Stimulated activated CD8-positive, alpha-beta memory T cell treated with anti-CD3 and anti-CD28 coated beads, Interleukin-15, amount 100 ng/mL, for 48 hours (primary cell): ENCODE measurements at regions not wholly inside any gene's neighbourhood (a gene's known extent, or its start where the extent isn't known, plus 50 kb on each side); places are given as distances from the start of the nearest gene placed in this dataset.
"Not testable (repeated sequence)": the region's sequence is repeated elsewhere in the genome, so short reads cannot be mapped to it uniquely, and the experiment has no call there.

Experiments
- DNase-seq, 2 donors: peaks; one replicate each; pipeline ENCODE4 v3.0.0-alpha.2; 2020; ENCODE audit warnings: low read depth in 2 of 2

DNA sequence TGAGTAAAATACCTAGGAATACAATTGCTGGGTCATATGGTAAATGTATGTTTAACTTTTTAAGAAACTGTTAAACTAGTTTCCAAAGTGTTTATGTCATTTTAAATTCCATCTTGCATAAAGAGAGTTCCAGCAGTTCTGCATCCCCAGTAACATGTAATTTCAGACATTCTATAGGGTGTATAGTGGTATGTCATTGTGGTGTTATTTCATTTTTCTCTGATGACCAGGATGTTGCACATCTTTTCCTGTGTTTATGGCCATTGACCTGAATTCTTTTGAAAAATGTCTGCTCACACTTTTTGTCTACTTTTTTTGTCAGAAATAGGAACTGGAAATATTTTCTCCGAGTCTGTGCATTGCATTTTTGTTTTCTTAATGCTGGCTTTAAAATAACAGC, 128.9 kb downstream of the TMEM200A start:
- no peak for DNase-seq

- DNase-seq, result no peak
Observed at GRCh38 chr6:130500693-130501092, 134.9 kb downstream of the TMEM200A start.

DNA sequence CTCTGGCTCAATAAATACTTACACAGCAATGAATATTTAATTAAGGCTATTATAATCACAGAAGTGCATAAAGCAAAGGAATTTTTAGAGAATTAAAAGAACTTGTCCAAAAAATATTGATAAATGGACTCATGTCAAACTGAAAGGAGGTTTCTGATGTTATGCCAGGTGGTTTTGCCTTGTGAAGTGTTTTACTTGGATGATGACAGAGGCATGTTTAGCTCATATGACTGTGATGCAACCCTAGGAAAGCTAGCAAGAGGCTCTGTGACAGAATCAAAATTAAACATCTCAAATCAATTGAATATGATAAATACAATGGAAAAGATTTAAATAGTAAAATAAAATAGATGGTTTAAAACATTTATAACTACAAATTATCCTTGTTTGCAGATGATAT, 137.3 kb downstream of the TMEM200A start:
- no peak for DNase-seq

GRCh38 chr6:130505808-130506598, 140.2 kb downstream of the TMEM200A start:
- no peak for DNase-seq

- DNase-seq, result not testable (repeated sequence)
Observed at GRCh38 chr6:130507005-130507665, 141.3 kb downstream of the TMEM200A start.

GRCh38 chr6:130507666-130508028, 141.8 kb downstream of the TMEM200A start:
- DNase-seq, result no peak

GRCh38 chr6:130513770-130514169, 148.0 kb downstream of the TMEM200A start:
- peak in 1 of 2 donors; percentile 54 for DNase-seq

- no peak for DNase-seq
Observed at GRCh38 chr6:130514712-130515111, 148.9 kb downstream of the TMEM200A start.

GRCh38 chr6:130515306-130515705, 149.5 kb downstream of the TMEM200A start:
- DNase-seq, result no peak

GRCh38 chr6:130516604-130517003, 150.8 kb downstream of the TMEM200A start:
- no peak for DNase-seq

- no peak for DNase-seq
Observed at GRCh38 chr6:130517444-130517931, 151.7 kb downstream of the TMEM200A start.

- no peak for DNase-seq
Observed at GRCh38 chr6:130518588-130518987, 152.8 kb downstream of the TMEM200A start.

DNA sequence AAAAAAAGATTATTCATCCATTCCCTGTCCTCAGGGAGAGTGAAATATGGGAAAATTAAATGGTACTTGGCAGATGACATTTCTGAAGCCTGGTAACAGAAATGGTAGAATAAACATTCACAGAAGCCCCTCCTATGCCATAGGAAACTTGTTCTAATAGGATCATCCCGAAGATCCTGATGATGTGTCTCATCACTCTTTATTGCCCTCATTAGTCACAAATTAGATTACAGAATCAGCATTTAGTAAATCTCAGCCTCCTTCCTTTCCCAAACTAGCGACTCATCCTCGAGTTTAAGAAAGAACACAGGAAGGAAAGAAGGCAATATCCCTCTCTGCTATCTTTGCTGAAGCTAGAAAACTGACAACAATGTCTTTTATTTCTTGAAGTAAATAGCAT, 154.4 kb downstream of the TMEM200A start:
- no peak for DNase-seq

DNA sequence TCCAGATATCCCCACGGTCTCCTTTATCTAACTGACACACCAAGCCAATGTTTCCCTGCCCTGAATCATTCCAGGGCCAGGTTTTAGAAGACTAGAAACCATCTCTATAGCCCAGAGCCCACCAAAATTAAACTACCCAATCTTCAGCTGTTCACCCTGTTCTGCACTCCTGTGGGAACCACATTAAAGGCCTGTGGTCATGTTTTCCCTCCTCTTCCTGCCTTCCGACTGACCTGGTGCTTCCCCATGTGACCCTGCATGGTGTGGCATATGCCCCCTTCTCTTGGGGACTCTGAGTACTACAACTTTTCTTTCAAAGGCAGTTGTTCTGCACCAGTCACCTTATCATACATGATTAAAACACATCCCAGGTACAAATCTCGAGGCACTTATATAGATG, 155.0 kb downstream of the TMEM200A start:
- no peak for DNase-seq

- DNase-seq, result no peak
Observed at GRCh38 chr6:130524552-130524951, 158.7 kb downstream of the TMEM200A start.

DNA sequence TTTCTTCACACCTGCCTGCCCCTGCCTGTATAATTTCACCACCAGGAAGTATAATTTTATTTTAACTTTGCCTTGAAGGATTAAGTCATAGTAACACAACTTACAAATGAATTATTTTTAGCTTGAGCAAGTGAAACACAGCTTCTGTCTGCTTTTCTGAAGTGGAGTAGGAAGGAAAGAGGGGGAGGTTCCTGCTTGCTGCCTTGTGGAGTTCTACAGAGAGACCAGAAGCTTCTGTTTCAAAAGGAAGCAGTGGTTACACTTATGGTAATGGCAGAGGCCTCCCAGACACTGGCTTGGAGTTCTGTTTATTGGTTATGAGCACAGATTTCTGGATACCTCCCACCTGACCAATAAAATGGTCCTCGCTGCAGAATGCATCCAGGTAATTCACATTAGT, 159.6 kb downstream of the TMEM200A start:
- no peak for DNase-seq

DNA sequence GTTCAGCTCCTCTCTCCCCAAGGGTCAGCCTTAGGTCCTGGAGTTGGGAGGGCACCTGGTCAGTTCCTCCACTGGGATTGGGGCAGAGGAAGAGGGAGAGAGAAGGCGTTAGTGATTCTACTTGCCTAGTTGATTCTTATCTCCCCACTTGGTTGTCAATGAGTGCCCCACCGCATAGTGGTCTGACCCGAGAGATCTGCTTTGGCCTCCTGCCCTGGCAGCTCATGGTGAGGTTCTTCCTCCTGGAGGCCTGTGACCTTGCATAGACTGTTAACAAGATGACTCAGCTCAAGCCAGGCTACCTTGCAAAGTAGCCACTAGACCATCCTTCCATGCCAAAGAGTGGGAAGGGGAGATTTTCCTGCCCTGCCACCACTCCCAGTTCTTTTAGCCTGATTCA, 160.6 kb downstream of the TMEM200A start:
- DNase-seq, result no peak

GRCh38 chr6:130527173-130527572, 161.4 kb downstream of the TMEM200A start:
- DNase-seq, result no peak

DNA sequence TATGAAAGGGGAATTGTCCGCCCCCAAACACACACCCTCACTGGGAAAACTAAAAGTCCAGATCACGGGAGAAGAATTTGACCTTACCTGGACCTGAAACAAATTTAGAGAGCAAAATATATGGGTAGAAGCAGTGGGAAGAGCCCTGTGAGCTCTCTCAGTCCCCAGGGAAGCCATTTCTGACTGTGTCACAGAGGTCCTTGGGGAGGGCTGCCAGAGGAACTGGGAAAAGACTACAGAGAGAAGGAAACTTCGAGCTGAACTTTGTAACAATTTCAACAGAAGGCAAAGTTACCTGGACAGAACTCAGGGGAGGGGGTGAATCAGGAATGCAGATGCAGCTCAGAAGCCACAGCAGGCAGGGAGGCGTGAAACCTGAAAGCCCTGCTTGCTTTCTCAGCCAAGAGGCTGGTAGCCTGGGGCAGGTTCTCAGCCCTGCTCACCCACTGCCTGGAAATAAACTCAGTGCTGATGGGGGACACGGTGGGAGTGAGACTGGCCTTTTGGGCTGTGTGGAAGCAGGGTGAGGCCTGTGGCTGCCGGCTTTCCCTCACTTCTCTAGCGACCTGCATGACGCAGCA, 163.8 kb downstream of the TMEM200A start:
- no peak for DNase-seq

- DNase-seq, result no peak
Observed at GRCh38 chr6:130534627-130535026, 168.8 kb downstream of the TMEM200A start.

GRCh38 chr6:130535242-130535641, 169.4 kb downstream of the TMEM200A start:
- no peak for DNase-seq

DNA sequence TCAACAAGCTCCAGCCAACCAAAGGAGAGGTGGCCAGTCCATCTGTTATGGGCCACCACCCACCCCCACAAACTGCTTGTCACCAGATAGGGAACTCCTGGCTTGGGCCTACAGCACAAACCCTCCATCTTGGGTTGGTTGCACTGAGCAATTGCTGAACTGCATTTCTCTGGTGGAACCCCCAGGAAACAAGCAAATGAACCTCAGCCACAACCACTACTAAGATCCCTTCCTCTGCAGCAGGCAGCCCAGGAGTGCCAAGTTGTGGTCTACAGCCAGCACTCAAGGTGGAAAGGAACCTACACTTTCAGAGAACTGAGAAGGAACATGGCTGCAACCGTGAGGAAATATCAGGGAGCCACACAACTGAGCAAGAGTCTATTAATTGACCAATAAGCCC, 171.6 kb downstream of the TMEM200A start:
- no peak for DNase-seq

DNA sequence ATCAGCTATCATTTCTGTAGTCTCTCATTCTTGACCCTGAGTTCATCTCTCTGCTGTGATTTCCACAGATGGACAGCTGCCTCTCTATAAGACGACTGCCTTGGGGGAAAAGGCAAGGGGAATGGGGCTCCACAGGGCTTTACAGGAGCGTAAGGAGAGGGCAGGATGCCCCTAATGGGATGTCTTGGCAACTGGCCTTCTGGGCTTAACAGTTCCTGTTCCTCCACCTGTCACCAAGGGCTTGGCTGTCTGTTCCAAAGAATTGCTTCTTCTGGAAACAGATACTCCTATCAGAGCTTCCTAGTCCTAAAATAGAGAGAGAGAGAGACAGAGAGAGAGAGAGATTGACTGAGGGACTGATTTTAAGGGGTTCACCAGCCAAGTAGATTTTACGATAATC, 181.9 kb downstream of the TMEM200A start:
- no peak for DNase-seq
